ENCODE measurements at regions not wholly inside any gene's neighbourhood (a gene's known extent, or its start where the extent isn't known, plus 50 kb on each side); places are given as distances from the start of the nearest gene placed in this dataset.

DNA sequence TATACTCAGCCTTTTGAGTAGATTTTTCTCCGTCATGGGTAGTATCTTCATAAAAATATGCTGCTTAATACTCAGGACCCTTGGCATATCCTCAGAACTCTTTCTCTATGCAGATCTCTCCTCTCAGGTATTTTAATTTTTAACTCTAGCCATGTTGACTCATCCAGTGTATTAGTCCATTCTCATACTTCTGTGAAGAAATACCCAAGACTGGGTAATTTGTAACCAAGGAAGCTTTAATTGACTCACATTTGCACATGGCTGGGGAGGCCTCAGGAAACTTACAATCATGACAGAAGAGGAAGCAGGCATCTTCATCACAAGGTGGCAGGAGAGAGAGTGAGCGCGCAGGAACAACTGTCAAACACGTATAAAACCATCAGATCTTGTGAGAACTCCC lies 129.3 kb upstream of the CD96 start:
- Histone ChIP-seq H2BK12ac (ENCODE audit: insufficient read length, low read depth, low read length) (no peak overlapping the region), H3K14ac (ENCODE audit: insufficient read depth, low read length) (no peak overlapping the region), H3K4ac (ENCODE audit: low read depth, low read length) (no peak overlapping the region), H4K8ac (replicated peaks; ENCODE audit: insufficient read length, low read depth, low read length) (no peak overlapping the region), H3K18ac (ENCODE audit: insufficient read length, low read depth, low read length) (no peak overlapping the region), H3K23ac (ENCODE audit: insufficient read length, low read depth, low read length) (no peak overlapping the region), H3K27ac (ENCODE audit: insufficient read length, low read depth, low read length) (no peak overlapping the region), H3T11ph (ENCODE audit: low read length) (no peak overlapping the region), H4K91ac (ENCODE audit: insufficient read length, low read depth, low read length) (no peak overlapping the region), H3K79me2 (ENCODE audit: insufficient read depth, low read length) (no peaks in the 10 kb centered on the region), H2AK5ac (ENCODE audit: insufficient read length, low read length) (no peak overlapping the region), H2BK5ac (ENCODE audit: insufficient read length, low read length) (no peak overlapping the region), H3K9me3 (ENCODE audit: control insufficient read depth, low read depth, low read length) (no peaks in the 10 kb centered on the region), H2BK15ac (ENCODE audit: low read depth, low read length) (no peak overlapping the region), H3K79me1 (ENCODE audit: insufficient read depth, low read depth, low read length, poor library complexity, severe bottlenecking) (no peaks in the 10 kb centered on the region), H2AFZ (ENCODE audit: low read length) (no peak overlapping the region), H3K27me3 (ENCODE audit: insufficient read depth, low read length) (no peaks in the 10 kb centered on the region; the same call in 1 of the 2 replicates), H3K56ac (ENCODE audit: insufficient read length, low read depth, low read length) (no peak overlapping the region), H3K9ac (ENCODE audit: extremely low read depth, insufficient read length, low read length) (no peak overlapping the region), H2BK120ac (ENCODE audit: low read depth, low read length, poor library complexity, severe bottlenecking) (no peak overlapping the region), H2BK20ac (ENCODE audit: low read depth, low read length, poor library complexity, severe bottlenecking) (no peak overlapping the region), H3K4me2 (ENCODE audit: insufficient read depth, insufficient read length, low read length) (no peak overlapping the region), H4K20me1 (ENCODE audit: control insufficient read depth, insufficient read depth, insufficient read length) (no peaks in the 10 kb centered on the region), H4K5ac (ENCODE audit: insufficient read length, low read depth, low read length) (no peak overlapping the region), H3K4me1 (ENCODE audit: insufficient read depth, low read length) (no peaks in the 10 kb centered on the region), H3K23me2 (ENCODE audit: insufficient read length, low read depth, low read length, poor library complexity, severe bottlenecking) (no peaks in the 10 kb centered on the region)
- Mint-ChIP-seq H3K27me3 (ENCODE audit: low read depth) (no peaks in the 10 kb centered on the region), H3K4me1 (no peaks in the 10 kb centered on the region), H3K4me3 (no peak overlapping the region), H3K36me3 (ENCODE audit: insufficient read depth in 1 of 3, low read depth in 3 of 3) (no peaks in the 10 kb centered on the region), H3K9me3 (no peaks in the 10 kb centered on the region), H3K27ac (no peak overlapping the region)
- no CpG with 5 or more reads among the region's 4 CpGs for WGBS (ENCODE audit: extremely low coverage, insufficient read length, low lambda C conversion rate)
- TF ChIP-seq, protein P1, sequence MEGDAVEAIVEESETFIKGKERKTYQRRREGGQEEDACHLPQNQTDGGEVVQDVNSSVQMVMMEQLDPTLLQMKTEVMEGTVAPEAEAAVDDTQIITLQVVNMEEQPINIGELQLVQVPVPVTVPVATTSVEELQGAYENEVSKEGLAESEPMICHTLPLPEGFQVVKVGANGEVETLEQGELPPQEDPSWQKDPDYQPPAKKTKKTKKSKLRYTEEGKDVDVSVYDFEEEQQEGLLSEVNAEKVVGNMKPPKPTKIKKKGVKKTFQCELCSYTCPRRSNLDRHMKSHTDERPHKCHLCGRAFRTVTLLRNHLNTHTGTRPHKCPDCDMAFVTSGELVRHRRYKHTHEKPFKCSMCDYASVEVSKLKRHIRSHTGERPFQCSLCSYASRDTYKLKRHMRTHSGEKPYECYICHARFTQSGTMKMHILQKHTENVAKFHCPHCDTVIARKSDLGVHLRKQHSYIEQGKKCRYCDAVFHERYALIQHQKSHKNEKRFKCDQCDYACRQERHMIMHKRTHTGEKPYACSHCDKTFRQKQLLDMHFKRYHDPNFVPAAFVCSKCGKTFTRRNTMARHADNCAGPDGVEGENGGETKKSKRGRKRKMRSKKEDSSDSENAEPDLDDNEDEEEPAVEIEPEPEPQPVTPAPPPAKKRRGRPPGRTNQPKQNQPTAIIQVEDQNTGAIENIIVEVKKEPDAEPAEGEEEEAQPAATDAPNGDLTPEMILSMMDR (conservative IDR thresholded peaks at IDR 0.05) = no peak
- DNase-seq = no peak
